Activated naive CD8-positive, alpha-beta T cell treated with anti-CD3 and anti-CD28 coated beads, Interleukin-2, amount 10 ng/mL, durations not matched to agents 7 days and 5 days (primary cell): ENCODE measurements at regions not wholly inside any gene's neighbourhood (a gene's known extent, or its start where the extent isn't known, plus 50 kb on each side); places are given as distances from the start of the nearest gene placed in this dataset.

Experiments used
- ATAC-seq: fragments of 150-1000 bp; cut with Tn5 transposase; one replicate; pipeline ENCODE4 v1.10.0; 2021; ENCODE audit warnings: low read depth, moderate library complexity
- POLR2A ChIA-PET: fragments of 350-600 bp; sonication (Branson Sonifier 250); formaldehyde crosslinking; loops from one replicate; lab custom pipeline; 2021; ENCODE audit warnings: antibody characterized with exemption; lab: Charles Lee
- DNase-seq: peaks from one replicate; pipeline ENCODE4 v3.0.0; 2021
- H3K27ac Mint-ChIP-seq: one replicate; pipeline ENCODE4 v1.8.0; 2022; ENCODE audit warnings: mild to moderate bottlenecking, mixed read lengths
- H3K27me3 Mint-ChIP-seq: one replicate; pipeline ENCODE4 v1.8.0; 2022; ENCODE audit warnings: mild to moderate bottlenecking, moderate library complexity, mixed read lengths
- H3K36me3 Mint-ChIP-seq: one replicate; pipeline ENCODE4 v1.8.0; 2021; ENCODE audit warnings: mild to moderate bottlenecking, mixed read lengths
- H3K4me1 Mint-ChIP-seq: one replicate; pipeline ENCODE4 v1.8.0; 2021; ENCODE audit warnings: mixed read lengths
- H3K4me3 Mint-ChIP-seq: one replicate; pipeline ENCODE4 v1.8.0; 2022; ENCODE audit warnings: mild to moderate bottlenecking, moderate library complexity, mixed read lengths
- H3K9me3 Mint-ChIP-seq: one replicate; pipeline ENCODE4 v1.8.0; 2021; ENCODE audit warnings: mixed read lengths

GRCh38 chr13:99863789-99864626 is 107.6 kb downstream of the ZIC5 start:
- Mint-ChIP-seq H3K4me1 (peaks cover 8% of the 10 kb centered on the region), H3K27me3 (peaks cover 13% of the 10 kb centered on the region), H3K27ac (no peak overlapping the region), H3K4me3 (no peak overlapping the region), H3K36me3 (no peaks in the 10 kb centered on the region), H3K9me3 (no peaks in the 10 kb centered on the region)
- ATAC-seq (no peak), DNase-seq (no peak)
- POLR2A ChIA-PET: no interaction called here

GRCh38 chr13:99862244-99862643 is 109.3 kb downstream of the ZIC5 start:
- no peak overlapping the region for H3K27ac Mint-ChIP-seq
- no peaks in the 10 kb centered on the region for H3K9me3 Mint-ChIP-seq
- H3K4me3 Mint-ChIP-seq: no peak overlapping the region
- no peak for DNase-seq
- peaks cover 8% of the 10 kb centered on the region for H3K4me1 Mint-ChIP-seq
- peaks cover 18% of the 10 kb centered on the region for H3K27me3 Mint-ChIP-seq
- no peak for ATAC-seq
- POLR2A ChIA-PET: no interaction called here
- no peaks in the 10 kb centered on the region for H3K36me3 Mint-ChIP-seq

- no peaks in the 10 kb centered on the region for H3K36me3 Mint-ChIP-seq
- no peak overlapping the region for H3K27ac Mint-ChIP-seq
- ATAC-seq: no peak
- POLR2A ChIA-PET: no interaction called here
- no peaks in the 10 kb centered on the region for H3K9me3 Mint-ChIP-seq
- peaks cover 18% of the 10 kb centered on the region for H3K27me3 Mint-ChIP-seq
- H3K4me1 Mint-ChIP-seq: peaks cover 8% of the 10 kb centered on the region
- DNase-seq: no peak
- H3K4me3 Mint-ChIP-seq: no peak overlapping the region
Measured at GRCh38 chr13:99861771-99862170, 109.8 kb downstream of the ZIC5 start.

GRCh38 chr13:99860745-99861144 is 110.8 kb downstream of the ZIC5 start:
- peaks cover 18% of the 10 kb centered on the region for H3K27me3 Mint-ChIP-seq

GRCh38 chr13:99859178-99860177 is 112.1 kb downstream of the ZIC5 start:
- Mint-ChIP-seq H3K36me3 (no peaks in the 10 kb centered on the region), H3K27ac (no peak overlapping the region), H3K27me3 (peaks cover 23% of the 10 kb centered on the region), H3K4me1 (peaks cover 8% of the 10 kb centered on the region), H3K4me3 (no peak overlapping the region), H3K9me3 (no peaks in the 10 kb centered on the region)
- ATAC-seq (peak; percentile 39), DNase-seq (peak; percentile 38)
- POLR2A ChIA-PET: no interaction called here

More at GRCh38 chr13:99860745-99861144, 110.8 kb downstream of the ZIC5 start:
- no peaks in the 10 kb centered on the region for H3K9me3 Mint-ChIP-seq
- no peak for DNase-seq
- no peak for ATAC-seq
- H3K27ac Mint-ChIP-seq: no peak overlapping the region
- no peaks in the 10 kb centered on the region for H3K36me3 Mint-ChIP-seq
- POLR2A ChIA-PET: no interaction called here
- H3K4me3 Mint-ChIP-seq: no peak overlapping the region
- peaks cover 8% of the 10 kb centered on the region for H3K4me1 Mint-ChIP-seq

GRCh38 chr13:99857738-99858137 is 113.8 kb downstream of the ZIC5 start:
- peaks cover 20% of the 10 kb centered on the region for H3K27me3 Mint-ChIP-seq
- ATAC-seq: no peak

GRCh38 chr13:99855526-99856420 is 115.8 kb downstream of the ZIC5 start:
- Mint-ChIP-seq H3K9me3 (no peaks in the 10 kb centered on the region), H3K27me3 (peaks cover 12% of the 10 kb centered on the region), H3K4me3 (no peak overlapping the region), H3K27ac (no peak overlapping the region), H3K36me3 (no peaks in the 10 kb centered on the region), H3K4me1 (peaks cover 8% of the 10 kb centered on the region)
- DNase-seq: no peak
- POLR2A ChIA-PET: no interaction called here
- no peak for ATAC-seq

More at GRCh38 chr13:99857738-99858137, 113.8 kb downstream of the ZIC5 start:
- H3K9me3 Mint-ChIP-seq: no peaks in the 10 kb centered on the region
- H3K27ac Mint-ChIP-seq: no peak overlapping the region
- no peaks in the 10 kb centered on the region for H3K36me3 Mint-ChIP-seq
- POLR2A ChIA-PET: no interaction called here
- DNase-seq: no peak
- no peak overlapping the region for H3K4me3 Mint-ChIP-seq
- H3K4me1 Mint-ChIP-seq: peaks cover 8% of the 10 kb centered on the region

GRCh38 chr13:99854366-99854765 is 117.2 kb downstream of the ZIC5 start:
- ATAC-seq: no peak
- no peak overlapping the region for H3K4me3 Mint-ChIP-seq

GRCh38 chr13:99847318-99847750 is 124.2 kb downstream of the ZIC5 start:
- Mint-ChIP-seq H3K9me3 (no peaks in the 10 kb centered on the region), H3K4me1 (peaks cover 1% of the 10 kb centered on the region), H3K36me3 (no peaks in the 10 kb centered on the region), H3K4me3 (no peak overlapping the region), H3K27me3 (peaks cover 3% of the 10 kb centered on the region), H3K27ac (no peak overlapping the region)
- no peak for ATAC-seq
- no peak for DNase-seq
- POLR2A ChIA-PET: no interaction called here

More at GRCh38 chr13:99854366-99854765, 117.2 kb downstream of the ZIC5 start:
- DNase-seq: no peak
- H3K4me1 Mint-ChIP-seq: peaks cover 2% of the 10 kb centered on the region
- H3K9me3 Mint-ChIP-seq: no peaks in the 10 kb centered on the region
- H3K27me3 Mint-ChIP-seq: peaks cover 9% of the 10 kb centered on the region
- POLR2A ChIA-PET: no interaction called here
- no peak overlapping the region for H3K27ac Mint-ChIP-seq
- no peaks in the 10 kb centered on the region for H3K36me3 Mint-ChIP-seq

GRCh38 chr13:99845161-99845874 is 126.2 kb downstream of the ZIC5 start:
- ATAC-seq: no peak
- H3K9me3 Mint-ChIP-seq: no peaks in the 10 kb centered on the region
- no peaks in the 10 kb centered on the region for H3K36me3 Mint-ChIP-seq
- peaks cover 2% of the 10 kb centered on the region for H3K4me1 Mint-ChIP-seq
- DNase-seq: no peak
- no peak overlapping the region for H3K27ac Mint-ChIP-seq
- H3K27me3 Mint-ChIP-seq: peaks cover 3% of the 10 kb centered on the region
- H3K4me3 Mint-ChIP-seq: no peak overlapping the region
- POLR2A ChIA-PET: no interaction called here

GRCh38 chr13:99844421-99844820 is 127.1 kb downstream of the ZIC5 start:
- no peaks in the 10 kb centered on the region for H3K9me3 Mint-ChIP-seq
- no peak overlapping the region for H3K4me3 Mint-ChIP-seq
- no peak for DNase-seq
- H3K36me3 Mint-ChIP-seq: no peaks in the 10 kb centered on the region
- H3K27ac Mint-ChIP-seq: no peak overlapping the region
- ATAC-seq: no peak
- peaks cover 3% of the 10 kb centered on the region for H3K27me3 Mint-ChIP-seq
- POLR2A ChIA-PET: no interaction called here
- H3K4me1 Mint-ChIP-seq: peaks cover 2% of the 10 kb centered on the region

GRCh38 chr13:99843872-99844271 is 127.7 kb downstream of the ZIC5 start:
- POLR2A ChIA-PET: no interaction called here
- H3K27ac Mint-ChIP-seq: no peak overlapping the region
- H3K9me3 Mint-ChIP-seq: no peaks in the 10 kb centered on the region
- H3K4me1 Mint-ChIP-seq: peaks cover 2% of the 10 kb centered on the region
- H3K36me3 Mint-ChIP-seq: no peaks in the 10 kb centered on the region
- peaks cover 3% of the 10 kb centered on the region for H3K27me3 Mint-ChIP-seq
- H3K4me3 Mint-ChIP-seq: no peak overlapping the region
- DNase-seq (no peak), ATAC-seq (no peak)
